Gastroesophageal sphincter (tissue), 3 donors: ENCODE measurements at regions not wholly inside any gene's neighbourhood (a gene's known extent, or its start where the extent isn't known, plus 50 kb on each side); places are given as distances from the start of the nearest gene placed in this dataset.

Experiments
- POLR2A ChIP-seq, 2 donors: fragments of 450-650 bp; IDR thresholded peaks; one replicate each; pipeline ENCODE4 v1.6.1; 2017; ENCODE audit warnings: antibody characterized with exemption in 2 of 2, mild to moderate bottlenecking in 2 of 2, moderate library complexity in 1 of 2
- TF ChIP-seq, protein P1 (sequence below), 4 experiments: fragments of 200-600 bp in 2 of 4; fragments of 450-650 bp in 2 of 4; sonication (generic) in 1 of 4; IDR thresholded peaks; one replicate each; pipeline ENCODE4 v1.5.1; 2017 to 2019; ENCODE audit warnings: antibody characterized with exemption in 4 of 4, mild to moderate bottlenecking in 2 of 4, moderate library complexity in 2 of 4

DNA sequence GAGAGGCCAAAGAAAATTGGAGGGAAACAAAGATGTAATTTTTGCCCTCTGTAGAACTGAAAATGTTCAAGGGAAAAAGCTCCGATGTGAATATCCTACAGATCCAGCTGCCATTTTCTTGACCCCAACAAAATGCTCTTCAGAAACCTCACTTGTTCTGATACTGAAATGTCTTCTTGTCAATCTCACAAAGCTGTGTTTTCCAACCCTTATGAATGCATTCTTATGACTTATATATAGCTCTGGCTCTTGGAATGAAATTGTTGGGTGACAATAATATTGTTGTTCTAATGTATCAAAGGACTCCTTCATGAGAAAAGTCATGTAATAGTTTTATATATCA lies 157.1 kb upstream of the TGFBR2 start:
- TF ChIP-seq, protein P1, sequence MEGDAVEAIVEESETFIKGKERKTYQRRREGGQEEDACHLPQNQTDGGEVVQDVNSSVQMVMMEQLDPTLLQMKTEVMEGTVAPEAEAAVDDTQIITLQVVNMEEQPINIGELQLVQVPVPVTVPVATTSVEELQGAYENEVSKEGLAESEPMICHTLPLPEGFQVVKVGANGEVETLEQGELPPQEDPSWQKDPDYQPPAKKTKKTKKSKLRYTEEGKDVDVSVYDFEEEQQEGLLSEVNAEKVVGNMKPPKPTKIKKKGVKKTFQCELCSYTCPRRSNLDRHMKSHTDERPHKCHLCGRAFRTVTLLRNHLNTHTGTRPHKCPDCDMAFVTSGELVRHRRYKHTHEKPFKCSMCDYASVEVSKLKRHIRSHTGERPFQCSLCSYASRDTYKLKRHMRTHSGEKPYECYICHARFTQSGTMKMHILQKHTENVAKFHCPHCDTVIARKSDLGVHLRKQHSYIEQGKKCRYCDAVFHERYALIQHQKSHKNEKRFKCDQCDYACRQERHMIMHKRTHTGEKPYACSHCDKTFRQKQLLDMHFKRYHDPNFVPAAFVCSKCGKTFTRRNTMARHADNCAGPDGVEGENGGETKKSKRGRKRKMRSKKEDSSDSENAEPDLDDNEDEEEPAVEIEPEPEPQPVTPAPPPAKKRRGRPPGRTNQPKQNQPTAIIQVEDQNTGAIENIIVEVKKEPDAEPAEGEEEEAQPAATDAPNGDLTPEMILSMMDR (IDR thresholded peaks at IDR 0.05) = no peak
- no peak for TF ChIP-seq POLR2A (IDR thresholded peaks at IDR 0.05)
